ENCODE measurements at regions not wholly inside any gene's neighbourhood (a gene's known extent, or its start where the extent isn't known, plus 50 kb on each side); places are given as distances from the start of the nearest gene placed in this dataset.

- TF ChIP-seq EZH2 (optimal IDR thresholded peaks at IDR 0.05; ENCODE audit: low read depth, low read length) (no peak), EZH2phosphoT487 (IDR thresholded peaks at IDR 0.05; ENCODE audit: low read length) (no peak)
- TF ChIP-seq, protein P1, sequence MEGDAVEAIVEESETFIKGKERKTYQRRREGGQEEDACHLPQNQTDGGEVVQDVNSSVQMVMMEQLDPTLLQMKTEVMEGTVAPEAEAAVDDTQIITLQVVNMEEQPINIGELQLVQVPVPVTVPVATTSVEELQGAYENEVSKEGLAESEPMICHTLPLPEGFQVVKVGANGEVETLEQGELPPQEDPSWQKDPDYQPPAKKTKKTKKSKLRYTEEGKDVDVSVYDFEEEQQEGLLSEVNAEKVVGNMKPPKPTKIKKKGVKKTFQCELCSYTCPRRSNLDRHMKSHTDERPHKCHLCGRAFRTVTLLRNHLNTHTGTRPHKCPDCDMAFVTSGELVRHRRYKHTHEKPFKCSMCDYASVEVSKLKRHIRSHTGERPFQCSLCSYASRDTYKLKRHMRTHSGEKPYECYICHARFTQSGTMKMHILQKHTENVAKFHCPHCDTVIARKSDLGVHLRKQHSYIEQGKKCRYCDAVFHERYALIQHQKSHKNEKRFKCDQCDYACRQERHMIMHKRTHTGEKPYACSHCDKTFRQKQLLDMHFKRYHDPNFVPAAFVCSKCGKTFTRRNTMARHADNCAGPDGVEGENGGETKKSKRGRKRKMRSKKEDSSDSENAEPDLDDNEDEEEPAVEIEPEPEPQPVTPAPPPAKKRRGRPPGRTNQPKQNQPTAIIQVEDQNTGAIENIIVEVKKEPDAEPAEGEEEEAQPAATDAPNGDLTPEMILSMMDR (IDR thresholded peaks at IDR 0.05; ENCODE audit: low read length): no peak
Measured at GRCh38 chr13:60242043-60242595, 78.4 kb upstream of the DIAPH3 start.

All from MM.1S (cell line).